RCC 7860 (cell line): ENCODE measurements at regions not wholly inside any gene's neighbourhood (a gene's known extent, or its start where the extent isn't known, plus 50 kb on each side); places are given as distances from the start of the nearest gene placed in this dataset.
"Not testable (repeated sequence)": the region's sequence is repeated elsewhere in the genome, so short reads cannot be mapped to it uniquely, and the experiment has no call there.

ENCODE experiments used
- DNase-seq: peaks from one replicate; pipeline ENCODE4 v3.0.0-alpha.2; 2015; ENCODE audit warnings: low spot score
- FAIRE-seq: peaks from 2 replicates; lab custom pipeline; 2012; peaks lifted over from hg19 to GRCh38; lab: Jason Lieb, UNC

GRCh38 chrX:124234348-124234747 is 98.1 kb upstream of the TEX13D start:
- no peak for DNase-seq
- no peak for FAIRE-seq

DNA sequence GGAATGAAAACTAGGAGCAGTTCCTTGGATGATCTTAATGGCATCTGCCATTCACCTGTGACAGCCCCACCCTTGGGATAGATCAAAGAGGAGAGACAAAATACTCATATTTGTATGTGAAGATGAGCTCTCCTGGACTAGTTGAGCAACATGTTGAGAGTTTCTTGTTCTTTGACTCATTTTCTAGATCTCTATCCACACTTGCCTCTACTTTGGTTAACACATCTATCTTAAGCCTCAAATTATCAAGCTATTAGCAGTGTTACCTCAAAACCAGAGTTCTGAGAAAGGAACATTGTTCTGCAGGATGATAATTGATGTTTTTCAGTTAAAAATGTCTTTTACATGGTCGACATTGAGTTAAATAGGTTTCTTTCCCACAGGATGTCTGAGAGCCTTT is 94.2 kb upstream of the TEX13D start:
- no peak for FAIRE-seq
- DNase-seq, result no peak

DNA sequence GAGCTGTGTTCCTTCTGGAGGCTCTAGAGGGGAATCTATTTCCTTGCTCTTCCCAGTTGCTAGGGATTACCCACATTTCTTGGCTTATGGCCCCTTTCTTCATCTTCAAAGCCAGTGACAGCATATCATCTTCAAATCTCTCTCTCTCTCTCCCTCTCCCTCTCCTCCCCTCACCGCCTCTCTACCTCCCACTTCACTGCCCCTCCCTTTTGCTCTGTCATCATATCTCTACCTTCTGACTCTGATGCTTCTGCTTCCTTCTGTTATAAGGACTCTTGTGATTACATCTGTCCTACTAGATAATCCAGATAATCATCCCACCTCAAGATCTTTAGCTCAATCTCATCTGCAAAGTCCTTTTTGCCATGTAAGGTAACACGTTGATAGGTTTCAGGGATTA is 93.1 kb upstream of the TEX13D start:
- no peak for DNase-seq
- FAIRE-seq, result no peak

GRCh38 chrX:124239911-124240310 is 92.5 kb upstream of the TEX13D start:
- DNase-seq, result no peak
- FAIRE-seq, result no peak

DNA sequence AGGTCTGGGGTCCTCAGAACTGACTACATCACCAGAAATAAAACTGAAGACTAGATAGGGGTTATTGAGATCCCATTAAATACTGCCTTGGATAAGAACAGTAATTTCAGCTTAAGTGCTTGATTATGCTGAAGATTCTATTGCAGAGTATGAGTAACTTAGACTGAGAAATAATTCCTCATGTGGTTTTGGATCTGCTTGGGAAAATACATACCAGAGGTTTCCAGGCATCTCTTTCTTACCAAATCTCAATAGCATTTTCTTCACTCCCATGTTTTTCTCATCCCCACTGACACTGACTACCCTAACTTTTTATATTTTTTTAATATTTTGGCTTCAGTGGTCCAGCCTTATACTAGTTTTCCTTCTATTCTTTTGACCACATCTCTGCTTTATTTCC is 92.0 kb upstream of the TEX13D start:
- FAIRE-seq, result no peak
- DNase-seq, result no peak

- DNase-seq (no peak), FAIRE-seq (no peak)
Observed at GRCh38 chrX:124242131-124242530, 90.3 kb upstream of the TEX13D start.

DNA sequence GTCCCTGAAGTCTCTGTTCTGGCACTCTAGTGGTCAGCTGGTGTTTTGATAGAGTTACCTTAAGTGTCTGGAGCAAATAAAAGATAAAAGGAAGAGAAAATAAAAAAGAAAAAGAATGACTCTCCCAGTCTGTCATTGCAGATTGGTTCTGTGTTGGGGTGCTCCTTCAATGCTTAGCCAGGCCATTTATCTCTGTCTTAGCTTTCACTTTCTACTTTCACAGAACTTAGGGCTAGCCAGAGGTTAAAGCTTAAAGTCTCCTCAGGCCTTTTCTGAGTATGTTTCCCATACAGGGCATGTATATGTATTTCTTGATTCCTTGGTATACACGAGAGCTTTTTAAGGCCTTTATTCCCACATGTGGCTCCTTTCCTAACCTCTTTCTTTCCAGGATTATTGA is 83.1 kb upstream of the TEX13D start:
- FAIRE-seq, result no peak
- DNase-seq, result no peak

GRCh38 chrX:124250835-124251437 is 81.5 kb upstream of the TEX13D start:
- no peak for DNase-seq
- no peak for FAIRE-seq

- no peak for FAIRE-seq
- DNase-seq, result no peak
Observed at GRCh38 chrX:124254611-124255010, 77.8 kb upstream of the TEX13D start.

GRCh38 chrX:124256216-124256615 is 76.2 kb upstream of the TEX13D start:
- DNase-seq, result no peak
- no peak for FAIRE-seq

GRCh38 chrX:124256629-124257380 is 75.7 kb upstream of the TEX13D start:
- FAIRE-seq, result no peak
- no peak for DNase-seq

DNA sequence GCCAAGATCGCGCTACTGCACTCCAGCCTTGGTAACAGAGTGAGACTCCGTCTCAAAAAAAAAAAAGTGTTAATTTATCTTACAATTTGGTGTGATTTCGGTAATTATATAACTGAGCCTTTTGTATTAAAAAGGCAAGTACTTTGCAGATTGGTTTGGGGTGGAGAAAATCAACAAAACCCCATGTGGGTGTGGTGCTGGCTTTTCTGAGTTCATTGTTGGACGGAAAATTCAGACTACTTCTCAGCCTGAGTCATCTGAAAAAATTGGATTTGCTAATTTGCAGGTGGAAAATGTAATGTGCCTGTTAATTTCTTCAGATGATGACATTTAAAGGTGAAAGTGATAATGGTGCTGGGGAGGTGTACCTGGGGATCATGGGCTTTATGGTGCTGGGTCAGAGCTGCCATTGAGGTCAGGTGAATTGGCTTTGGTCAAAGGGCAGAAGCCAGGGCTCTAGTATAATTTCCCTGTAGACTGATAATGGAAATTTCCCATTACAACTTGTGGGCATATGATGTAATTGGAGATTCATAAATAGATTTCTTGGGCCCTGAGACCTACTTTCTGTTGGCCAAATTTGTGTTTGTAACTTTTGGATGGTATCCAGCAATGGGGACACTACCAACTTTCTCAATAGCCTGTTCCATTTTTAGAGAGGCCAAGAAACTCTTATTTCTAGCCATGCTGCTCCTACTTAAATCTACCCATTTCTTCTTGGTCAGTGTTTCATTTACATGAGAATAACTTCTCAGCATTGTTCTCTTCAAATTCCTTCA is 74.3 kb upstream of the TEX13D start:
- DNase-seq (no peak), FAIRE-seq (no peak)

DNA sequence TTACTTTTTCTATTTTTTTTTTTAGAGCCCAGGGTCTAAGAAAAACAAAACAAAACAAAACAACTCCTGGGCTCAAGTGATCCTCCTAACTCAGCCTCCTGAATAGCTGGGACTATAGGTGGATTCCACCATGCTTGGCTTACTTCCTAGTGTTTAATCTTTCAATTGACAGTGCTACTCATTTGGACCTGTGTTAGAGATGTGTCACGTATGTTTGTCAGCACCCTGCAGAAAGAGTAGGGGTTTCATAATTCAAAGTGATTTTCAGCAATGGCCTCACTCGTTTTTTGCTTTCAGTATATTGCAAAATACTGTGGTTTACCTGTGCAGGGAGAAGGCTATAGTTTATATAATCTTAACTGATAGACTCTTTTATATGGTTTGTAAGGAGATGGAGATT is 71.6 kb upstream of the TEX13D start:
- FAIRE-seq (no peak), DNase-seq (no peak)

DNA sequence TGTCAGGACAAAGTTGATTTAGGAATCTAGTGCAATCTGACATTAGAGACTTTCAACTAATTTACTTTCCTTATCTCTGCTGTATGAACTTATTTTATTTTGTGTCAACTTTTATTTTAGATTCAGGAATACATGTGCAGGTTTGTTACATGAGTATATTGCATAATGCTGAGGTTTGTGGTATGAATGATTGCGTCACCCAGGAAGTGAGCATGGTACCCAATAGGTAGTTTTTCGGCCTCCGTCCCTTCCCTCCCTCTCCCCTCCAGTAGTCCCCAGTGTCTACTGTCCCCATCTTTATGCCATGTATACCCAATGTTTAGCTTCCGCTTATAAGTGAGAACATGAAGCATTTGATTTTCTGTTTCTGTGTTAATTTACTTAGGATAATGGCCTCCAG is 68.7 kb upstream of the TEX13D start:
- FAIRE-seq (no peak), DNase-seq (no peak)

GRCh38 chrX:124268099-124268498 is 64.4 kb upstream of the TEX13D start:
- DNase-seq (no peak), FAIRE-seq (no peak)

- DNase-seq, result no peak
Observed at GRCh38 chrX:124269881-124270280, 62.6 kb upstream of the TEX13D start.

DNA sequence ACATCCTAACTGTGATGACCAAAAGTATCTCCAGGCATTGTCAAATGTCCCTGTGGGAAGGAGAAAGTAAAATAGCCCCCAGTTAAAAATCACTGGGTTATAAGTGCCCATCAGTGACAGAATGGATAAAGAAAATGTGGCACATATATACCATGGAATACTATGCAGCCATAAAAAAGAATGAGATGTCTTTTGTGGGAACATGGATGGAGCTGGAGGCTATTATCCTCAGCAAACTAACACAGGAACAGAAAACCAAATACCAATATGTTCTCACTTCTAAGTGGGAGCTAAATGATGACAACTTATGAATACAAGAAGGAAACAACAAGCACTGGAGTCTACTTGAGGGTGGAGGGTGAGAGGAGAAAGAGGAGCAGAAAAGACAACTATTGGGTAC is 60.9 kb upstream of the TEX13D start:
- FAIRE-seq, DNase-seq: not testable (repeated sequence)

More at GRCh38 chrX:124269881-124270280, 62.6 kb upstream of the TEX13D start:
- no peak for FAIRE-seq

DNA sequence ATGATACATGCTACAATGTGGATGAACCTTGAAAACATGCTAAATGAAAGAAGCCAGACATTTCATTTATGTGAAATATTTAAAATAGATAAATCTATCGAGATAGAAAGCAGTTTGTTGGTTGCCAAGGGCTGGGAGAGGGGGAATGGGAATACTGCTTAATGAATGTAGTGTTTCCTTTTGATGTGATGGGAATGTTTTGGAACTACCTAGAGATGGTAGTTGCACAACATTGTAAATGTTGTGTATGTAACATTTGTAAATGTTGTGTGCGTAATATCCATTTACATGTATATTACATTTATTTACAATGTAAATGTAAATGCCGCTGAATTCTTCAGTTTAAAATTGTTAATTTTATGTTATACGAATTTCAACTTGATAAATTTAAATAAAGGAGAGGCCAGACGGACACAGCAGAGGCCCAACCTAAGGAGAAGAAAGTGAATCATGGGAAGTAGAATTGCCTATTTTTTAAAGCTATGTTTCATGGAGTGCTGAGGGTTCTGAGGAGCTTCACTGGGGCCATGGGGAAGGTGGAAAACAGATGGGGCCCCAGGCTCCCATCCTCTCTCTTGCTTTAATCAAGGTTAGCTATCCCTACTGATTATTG is 60.0 kb upstream of the TEX13D start:
- DNase-seq (no peak), FAIRE-seq (no peak)

DNA sequence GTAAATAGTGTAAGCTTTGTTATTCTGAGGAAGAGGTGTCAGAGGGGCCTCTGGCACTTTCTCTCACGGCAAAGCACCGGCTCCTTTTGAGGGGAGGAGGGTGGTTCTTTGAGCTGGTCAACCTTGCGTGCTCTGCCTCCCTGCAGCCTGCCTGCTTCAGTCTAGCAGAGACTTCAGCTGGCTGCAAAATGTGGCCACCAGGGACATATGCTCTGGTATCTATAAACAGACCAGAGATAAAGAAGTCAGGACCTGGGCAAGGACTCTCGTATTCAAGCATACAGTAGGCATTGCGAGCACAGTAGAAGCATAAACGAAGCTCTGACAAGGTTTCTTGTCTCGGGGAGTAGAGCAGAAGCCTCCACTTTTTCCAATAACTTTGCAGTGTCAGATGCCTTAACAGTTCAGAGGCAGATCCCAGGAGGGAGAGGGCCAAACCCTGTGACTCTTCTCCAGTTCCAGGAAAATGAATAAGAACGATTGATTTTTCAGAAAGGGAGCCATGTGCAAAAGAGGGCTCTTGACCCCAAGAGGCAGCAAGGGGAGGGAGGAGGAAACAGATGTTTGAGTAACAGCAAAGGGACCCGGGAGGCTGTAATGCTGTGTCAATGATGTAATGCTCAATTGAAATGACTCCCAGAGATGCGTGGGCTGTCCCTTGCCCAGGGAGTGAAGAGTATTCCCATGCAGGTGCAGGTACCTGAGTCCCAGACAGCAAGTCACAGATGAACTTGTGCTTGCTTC is 57.9 kb upstream of the TEX13D start:
- DNase-seq (no peak), FAIRE-seq (no peak)

DNA sequence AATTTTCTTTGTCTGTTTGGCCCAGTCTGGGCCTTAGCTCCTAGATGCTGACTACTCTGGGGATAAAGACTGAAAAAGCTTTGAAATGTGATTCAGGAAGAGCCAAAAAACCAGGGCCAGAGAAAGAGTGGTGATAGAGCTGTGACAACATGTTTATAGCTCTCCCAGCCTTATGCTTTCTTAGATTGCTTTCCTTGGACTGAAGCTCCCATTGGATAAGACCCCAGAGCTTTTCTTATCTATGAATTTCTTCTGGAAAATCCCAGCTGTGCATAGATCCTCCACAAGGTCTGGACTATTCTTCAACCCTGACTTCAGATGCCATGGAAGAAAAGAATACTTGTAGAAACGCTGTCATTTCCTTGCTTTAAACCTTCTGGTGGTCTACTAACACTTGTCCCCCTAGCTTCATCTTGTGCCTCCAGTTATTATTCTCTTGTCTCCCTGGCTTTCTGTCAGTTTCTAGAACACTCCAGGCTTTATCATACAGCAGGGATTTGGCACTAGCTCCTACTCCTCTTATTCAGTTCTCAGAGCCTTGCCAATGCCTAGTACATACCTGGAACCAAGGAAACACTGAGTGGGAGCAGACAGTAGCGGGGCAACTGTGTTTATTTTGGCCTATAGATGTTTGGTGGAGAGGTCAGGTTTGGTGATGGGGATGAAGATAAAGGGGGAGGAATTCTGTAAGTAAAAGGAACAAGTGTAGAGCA is 57.1 kb upstream of the TEX13D start:
- no peak for DNase-seq
- no peak for FAIRE-seq
